ENCODE measurements at regions not wholly inside any gene's neighbourhood (a gene's known extent, or its start where the extent isn't known, plus 50 kb on each side); places are given as distances from the start of the nearest gene placed in this dataset.

DNA sequence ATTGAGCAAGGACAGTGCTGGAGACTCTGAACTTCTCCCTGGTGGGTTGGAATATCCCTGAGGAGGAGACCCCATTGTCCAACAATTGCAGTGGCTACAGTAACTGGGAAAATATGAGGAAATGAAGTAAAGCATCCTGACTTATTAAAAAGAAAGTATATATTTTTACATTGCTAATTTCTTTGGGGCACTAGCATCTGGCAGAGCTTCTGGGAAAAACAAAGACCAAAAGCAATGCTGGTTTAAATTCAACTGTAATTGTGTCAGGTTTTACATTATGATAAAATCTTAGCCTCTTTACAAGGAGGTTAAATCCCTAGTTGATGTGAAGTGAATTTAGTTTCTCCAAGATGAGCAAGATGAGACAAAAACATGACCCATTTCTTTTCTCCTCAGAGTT, 454.0 kb upstream of the RBMS3 start:
- H3K9ac ChIP-seq (ENCODE audit: low read length): no peak overlapping the region
- no peaks in the 10 kb centered on the region for H3K36me3 ChIP-seq (ENCODE audit: control insufficient read depth, low read depth, low read length)
- no peaks in the 10 kb centered on the region for H3K4me1 ChIP-seq (ENCODE audit: control insufficient read depth, low read depth, low read length)
- H3K9me3 ChIP-seq (ENCODE audit: control insufficient read depth, low read depth, low read length): no peaks in the 10 kb centered on the region
- no peak overlapping the region for H3K27ac ChIP-seq (ENCODE audit: low read length)
- H3K4me3 ChIP-seq (ENCODE audit: low read length): no peak overlapping the region
- no peaks in the 10 kb centered on the region for H3K27me3 ChIP-seq (ENCODE audit: control insufficient read depth, insufficient read depth, low read length)

DNA sequence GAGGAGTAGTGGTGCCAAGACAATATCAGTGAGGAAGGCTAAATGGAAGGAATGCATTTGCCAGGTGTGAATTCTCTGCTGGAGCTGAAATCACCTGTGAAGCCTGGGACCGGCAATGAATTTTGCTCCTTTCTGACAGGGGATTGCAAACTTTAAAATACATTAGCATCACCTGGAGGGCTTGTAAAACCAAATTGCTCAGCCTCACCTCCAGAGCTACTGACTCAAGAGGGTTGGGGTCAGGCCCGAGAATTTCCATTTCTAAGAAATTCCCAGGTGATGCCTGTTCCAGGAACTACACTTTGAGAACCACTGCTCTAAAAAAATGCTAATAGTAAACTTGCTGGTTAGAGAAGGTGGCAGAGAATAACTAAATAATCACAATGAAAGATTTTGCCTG, 445.6 kb upstream of the RBMS3 start:
- Histone ChIP-seq H3K4me3 (ENCODE audit: low read length) (no peak overlapping the region), H3K4me1 (ENCODE audit: control insufficient read depth, low read depth, low read length) (peaks cover 8% of the 10 kb centered on the region), H3K9me3 (ENCODE audit: control insufficient read depth, low read depth, low read length) (no peaks in the 10 kb centered on the region), H3K27me3 (ENCODE audit: control insufficient read depth, insufficient read depth, low read length) (no peaks in the 10 kb centered on the region), H3K9ac (ENCODE audit: low read length) (no peak overlapping the region), H3K36me3 (ENCODE audit: control insufficient read depth, low read depth, low read length) (no peaks in the 10 kb centered on the region), H3K27ac (ENCODE audit: low read length) (no peak overlapping the region)

DNA sequence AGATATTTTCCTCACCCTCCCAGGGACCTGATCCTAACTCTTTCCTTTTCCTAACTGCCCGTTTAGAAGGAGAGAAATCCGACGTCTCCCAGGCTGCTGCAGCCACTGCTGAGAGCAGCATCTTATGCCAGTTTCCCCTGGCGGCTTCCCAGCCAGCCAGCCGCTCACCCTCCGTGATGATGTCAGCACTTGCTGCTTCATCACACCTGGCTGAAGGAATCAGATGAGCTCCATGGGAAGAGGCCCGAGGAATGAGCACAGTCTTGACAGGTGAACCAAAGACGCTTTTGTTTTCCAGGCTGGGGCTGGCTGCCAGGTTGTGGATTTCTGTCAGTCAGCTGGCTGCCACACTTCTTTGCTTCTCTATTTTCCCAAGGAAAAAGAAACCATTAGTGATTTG, 445.1 kb upstream of the RBMS3 start:
- Histone ChIP-seq H3K4me1 (ENCODE audit: control insufficient read depth, low read depth, low read length) (peaks cover 8% of the 10 kb centered on the region), H3K4me3 (ENCODE audit: low read length) (no peak overlapping the region), H3K27ac (ENCODE audit: low read length) (no peak overlapping the region), H3K27me3 (ENCODE audit: control insufficient read depth, insufficient read depth, low read length) (no peaks in the 10 kb centered on the region), H3K9me3 (ENCODE audit: control insufficient read depth, low read depth, low read length) (no peaks in the 10 kb centered on the region), H3K9ac (ENCODE audit: low read length) (no peak overlapping the region), H3K36me3 (ENCODE audit: control insufficient read depth, low read depth, low read length) (no peaks in the 10 kb centered on the region)

DNA sequence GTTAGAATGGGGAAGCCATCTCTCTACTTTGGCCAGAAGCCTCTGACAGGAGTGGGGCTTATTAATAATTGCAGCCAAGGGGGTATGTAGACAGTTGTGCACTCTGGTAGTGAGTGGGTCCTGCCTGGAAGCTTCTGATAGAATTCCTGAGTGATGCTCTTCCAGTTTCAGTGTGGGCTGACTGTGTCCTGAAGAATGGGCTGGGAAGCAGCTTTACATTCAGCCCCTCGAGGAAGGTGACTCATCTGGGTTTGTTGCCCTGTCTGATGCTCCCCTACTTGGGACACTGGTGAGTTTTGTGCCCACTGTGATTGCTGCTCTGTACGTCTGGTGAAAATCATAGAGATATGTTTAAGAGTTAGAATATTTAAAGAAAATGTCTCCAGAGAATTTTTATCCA, 444.7 kb upstream of the RBMS3 start:
- H3K4me1 ChIP-seq (ENCODE audit: control insufficient read depth, low read depth, low read length): peaks cover 8% of the 10 kb centered on the region
- no peaks in the 10 kb centered on the region for H3K9me3 ChIP-seq (ENCODE audit: control insufficient read depth, low read depth, low read length)
- H3K36me3 ChIP-seq (ENCODE audit: control insufficient read depth, low read depth, low read length): no peaks in the 10 kb centered on the region
- no peak overlapping the region for H3K27ac ChIP-seq (ENCODE audit: low read length)
- no peak overlapping the region for H3K9ac ChIP-seq (ENCODE audit: low read length)
- no peak overlapping the region for H3K4me3 ChIP-seq (ENCODE audit: low read length)
- no peaks in the 10 kb centered on the region for H3K27me3 ChIP-seq (ENCODE audit: control insufficient read depth, insufficient read depth, low read length)

DNA sequence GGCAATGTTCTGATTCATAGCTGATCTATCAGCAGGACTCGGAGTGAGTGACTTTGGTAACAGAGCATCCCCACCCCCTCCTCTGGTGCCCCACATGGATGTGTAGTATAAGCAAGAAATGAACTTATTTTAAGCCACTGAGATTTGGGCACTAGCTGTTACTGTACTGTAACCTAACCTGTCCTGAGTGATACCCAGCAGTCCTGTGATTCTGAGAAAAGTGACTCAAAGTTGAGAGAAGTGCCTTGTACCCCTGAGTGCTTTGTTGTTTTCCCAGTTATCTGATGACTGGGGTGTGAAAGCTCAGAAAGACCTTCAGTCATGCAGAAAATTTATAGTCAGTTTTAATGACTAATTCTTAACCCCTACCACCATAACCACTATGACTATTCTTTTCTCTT, 439.9 kb upstream of the RBMS3 start:
- peaks cover 4% of the 10 kb centered on the region for H3K4me1 ChIP-seq (ENCODE audit: control insufficient read depth, low read depth, low read length)
- no peaks in the 10 kb centered on the region for H3K36me3 ChIP-seq (ENCODE audit: control insufficient read depth, low read depth, low read length)
- H3K9ac ChIP-seq (ENCODE audit: low read length): no peak overlapping the region
- no peaks in the 10 kb centered on the region for H3K27me3 ChIP-seq (ENCODE audit: control insufficient read depth, insufficient read depth, low read length)
- no peak overlapping the region for H3K4me3 ChIP-seq (ENCODE audit: low read length)
- H3K27ac ChIP-seq (ENCODE audit: low read length): no peak overlapping the region
- H3K9me3 ChIP-seq (ENCODE audit: control insufficient read depth, low read depth, low read length): no peaks in the 10 kb centered on the region

DNA sequence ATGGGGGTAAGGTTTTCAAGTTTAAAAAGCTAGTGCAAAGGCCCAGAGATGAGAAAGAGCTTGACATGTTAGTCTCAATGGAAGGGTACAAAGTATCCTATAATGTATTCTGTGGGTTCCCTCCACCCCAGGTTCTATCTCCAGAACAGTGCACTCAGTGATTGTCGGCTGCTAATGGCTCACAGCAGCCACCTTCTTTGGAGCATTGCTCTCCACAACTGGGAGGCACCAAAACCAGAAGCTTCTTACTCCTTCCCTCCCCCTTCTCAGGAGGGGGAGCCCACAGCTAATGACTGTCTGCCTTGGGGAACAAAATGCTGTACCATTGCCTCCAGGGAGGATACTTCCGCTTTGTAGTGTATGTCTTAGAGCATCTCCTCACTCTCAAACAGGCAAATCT, 439.4 kb upstream of the RBMS3 start:
- no peak overlapping the region for H3K4me3 ChIP-seq (ENCODE audit: low read length)
- H3K36me3 ChIP-seq (ENCODE audit: control insufficient read depth, low read depth, low read length): no peaks in the 10 kb centered on the region
- H3K27ac ChIP-seq (ENCODE audit: low read length): no peak overlapping the region
- H3K4me1 ChIP-seq (ENCODE audit: control insufficient read depth, low read depth, low read length): peaks cover 4% of the 10 kb centered on the region
- H3K27me3 ChIP-seq (ENCODE audit: control insufficient read depth, insufficient read depth, low read length): no peaks in the 10 kb centered on the region
- no peak overlapping the region for H3K9ac ChIP-seq (ENCODE audit: low read length)
- no peaks in the 10 kb centered on the region for H3K9me3 ChIP-seq (ENCODE audit: control insufficient read depth, low read depth, low read length)

DNA sequence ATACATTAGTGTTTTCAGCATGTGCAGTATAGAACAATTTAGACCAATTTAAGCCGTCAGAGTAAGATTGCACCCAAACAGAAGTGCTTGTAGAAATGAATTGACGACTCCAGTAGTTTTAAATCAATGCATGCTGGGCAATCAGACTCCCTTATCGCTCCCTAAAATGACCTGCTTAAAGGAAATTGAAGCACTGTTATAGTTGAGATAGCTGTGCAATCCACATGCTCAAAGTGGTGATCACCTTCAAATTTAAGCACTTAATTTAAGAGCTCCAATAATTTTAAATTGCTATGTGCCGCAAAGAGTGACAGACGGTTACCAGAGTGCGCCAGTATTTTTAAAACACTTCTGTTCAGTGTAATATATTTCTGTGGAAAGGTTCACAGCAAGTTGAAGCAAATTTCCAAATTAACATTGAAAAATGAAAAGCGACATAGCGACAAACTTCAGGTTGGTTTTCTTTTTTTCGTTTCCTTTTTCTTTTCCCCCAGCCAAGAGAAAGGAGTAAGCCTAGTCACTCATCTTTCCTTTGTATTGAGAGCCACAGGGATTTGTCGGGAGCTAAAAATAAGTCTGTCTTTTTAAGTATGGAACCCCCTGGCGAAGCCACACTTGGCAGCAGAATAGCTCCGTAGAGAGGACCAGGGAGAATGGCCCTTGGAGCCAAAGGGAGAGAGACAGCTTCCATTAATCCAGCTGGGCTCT, 436.4 kb upstream of the RBMS3 start:
- Histone ChIP-seq H3K4me3 (ENCODE audit: low read length) (no peak overlapping the region), H3K9ac (ENCODE audit: low read length) (no peak overlapping the region), H3K9me3 (ENCODE audit: control insufficient read depth, low read depth, low read length) (no peaks in the 10 kb centered on the region), H3K4me1 (ENCODE audit: control insufficient read depth, low read depth, low read length) (peaks cover 4% of the 10 kb centered on the region), H3K36me3 (ENCODE audit: control insufficient read depth, low read depth, low read length) (no peaks in the 10 kb centered on the region), H3K27me3 (ENCODE audit: control insufficient read depth, insufficient read depth, low read length) (no peaks in the 10 kb centered on the region), H3K27ac (ENCODE audit: low read length) (no peak overlapping the region)

DNA sequence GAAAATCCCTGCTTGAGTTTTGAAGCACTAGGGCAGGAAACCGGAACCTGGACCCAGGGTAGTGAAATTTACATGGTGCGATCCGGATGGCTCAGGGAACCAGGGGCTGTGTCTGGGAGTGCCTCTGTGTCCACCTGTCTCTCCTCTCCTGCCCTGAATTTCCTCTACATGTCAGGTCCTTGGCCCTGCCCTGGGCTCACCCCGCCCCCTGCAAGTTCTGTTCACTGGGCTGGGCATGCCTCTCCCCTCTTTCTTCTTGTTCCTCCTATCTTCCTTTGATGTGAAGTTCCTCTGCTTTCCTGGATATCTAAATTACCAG, 435.9 kb upstream of the RBMS3 start:
- Histone ChIP-seq H3K4me3 (ENCODE audit: low read length) (no peak overlapping the region), H3K27me3 (ENCODE audit: control insufficient read depth, insufficient read depth, low read length) (no peaks in the 10 kb centered on the region), H3K36me3 (ENCODE audit: control insufficient read depth, low read depth, low read length) (no peaks in the 10 kb centered on the region), H3K27ac (ENCODE audit: low read length) (no peak overlapping the region), H3K9me3 (ENCODE audit: control insufficient read depth, low read depth, low read length) (no peaks in the 10 kb centered on the region), H3K4me1 (ENCODE audit: control insufficient read depth, low read depth, low read length) (peaks cover 4% of the 10 kb centered on the region), H3K9ac (ENCODE audit: low read length) (no peak overlapping the region)

DNA sequence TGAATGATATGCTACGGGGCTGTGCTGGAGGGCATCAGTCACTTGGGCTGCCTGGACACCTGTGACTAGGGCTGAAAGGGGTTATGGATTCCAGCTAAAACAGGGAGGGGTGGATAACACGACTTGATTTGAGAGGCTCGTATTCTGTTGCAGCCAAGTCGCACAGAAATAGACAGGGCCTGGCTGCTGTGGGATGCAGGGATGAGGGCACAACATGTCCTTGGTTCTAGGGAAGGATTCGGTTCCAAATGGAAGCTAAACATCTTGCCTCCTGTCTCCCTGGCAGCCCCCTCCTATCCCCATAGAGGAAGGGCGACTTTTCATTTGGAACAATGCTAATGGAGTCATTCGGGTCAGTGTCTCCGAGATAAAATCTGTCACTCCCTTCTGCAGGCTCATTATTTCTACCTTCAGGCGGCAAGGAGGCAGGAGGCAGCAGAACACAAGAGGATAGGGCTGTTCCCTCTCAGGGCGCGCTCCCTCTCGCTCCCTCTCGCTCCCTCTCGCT, 433.8 kb upstream of the RBMS3 start:
- Histone ChIP-seq H3K9me3 (ENCODE audit: control insufficient read depth, low read depth, low read length) (no peaks in the 10 kb centered on the region), H3K36me3 (ENCODE audit: control insufficient read depth, low read depth, low read length) (no peaks in the 10 kb centered on the region), H3K4me1 (ENCODE audit: control insufficient read depth, low read depth, low read length) (peaks cover 4% of the 10 kb centered on the region), H3K9ac (ENCODE audit: low read length) (no peak overlapping the region), H3K4me3 (ENCODE audit: low read length) (no peak overlapping the region), H3K27me3 (ENCODE audit: control insufficient read depth, insufficient read depth, low read length) (no peaks in the 10 kb centered on the region), H3K27ac (ENCODE audit: low read length) (no peak overlapping the region)

DNA sequence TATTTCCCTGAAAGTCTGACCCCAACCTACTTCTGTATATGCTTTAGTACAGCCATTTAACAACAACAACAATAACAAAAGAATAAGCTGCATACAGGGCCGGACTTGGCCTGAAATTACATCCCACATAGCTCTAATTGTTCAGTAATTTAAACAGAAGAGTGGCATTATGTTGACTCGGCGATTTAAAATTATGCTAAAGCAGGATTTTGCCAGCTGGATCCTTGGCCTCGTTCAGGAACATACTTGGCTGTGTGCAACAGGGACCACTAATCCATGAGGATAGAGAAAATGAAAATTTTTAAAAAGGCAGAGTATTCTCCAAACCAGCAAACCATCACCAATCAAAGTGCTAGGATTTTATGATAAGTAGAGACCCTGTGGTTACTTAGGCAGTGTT, 433.1 kb upstream of the RBMS3 start:
- Histone ChIP-seq H3K27me3 (ENCODE audit: control insufficient read depth, insufficient read depth, low read length) (no peaks in the 10 kb centered on the region), H3K9ac (ENCODE audit: low read length) (no peak overlapping the region), H3K4me3 (ENCODE audit: low read length) (no peak overlapping the region), H3K36me3 (ENCODE audit: control insufficient read depth, low read depth, low read length) (no peaks in the 10 kb centered on the region), H3K4me1 (ENCODE audit: control insufficient read depth, low read depth, low read length) (peaks cover 4% of the 10 kb centered on the region), H3K9me3 (ENCODE audit: control insufficient read depth, low read depth, low read length) (no peaks in the 10 kb centered on the region), H3K27ac (ENCODE audit: low read length) (no peak overlapping the region)

DNA sequence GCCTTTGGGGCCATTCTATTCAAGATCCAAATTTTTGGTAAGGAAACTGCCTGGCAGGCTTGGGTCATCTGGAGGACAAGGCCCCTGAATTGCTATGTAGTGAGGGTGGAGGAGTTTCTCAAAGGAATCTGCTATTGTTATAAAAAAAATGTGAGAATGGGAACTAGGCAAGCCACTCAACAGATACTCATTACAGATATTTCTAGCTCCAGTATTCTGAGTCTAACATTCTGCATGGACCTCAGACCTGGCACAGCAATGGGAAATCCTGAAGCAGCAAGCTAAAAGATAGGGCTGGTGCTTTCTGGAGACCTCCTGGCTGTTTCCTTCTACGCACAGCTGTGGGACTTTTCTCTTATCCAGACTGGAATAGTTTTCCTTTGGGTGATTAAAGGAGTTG, 430.7 kb upstream of the RBMS3 start:
- H3K9ac ChIP-seq (ENCODE audit: low read length): no peak overlapping the region
- H3K9me3 ChIP-seq (ENCODE audit: control insufficient read depth, low read depth, low read length): no peaks in the 10 kb centered on the region
- no peak overlapping the region for H3K4me3 ChIP-seq (ENCODE audit: low read length)
- no peaks in the 10 kb centered on the region for H3K36me3 ChIP-seq (ENCODE audit: control insufficient read depth, low read depth, low read length)
- peaks cover 4% of the 10 kb centered on the region for H3K4me1 ChIP-seq (ENCODE audit: control insufficient read depth, low read depth, low read length)
- no peaks in the 10 kb centered on the region for H3K27me3 ChIP-seq (ENCODE audit: control insufficient read depth, insufficient read depth, low read length)
- no peak overlapping the region for H3K27ac ChIP-seq (ENCODE audit: low read length)

DNA sequence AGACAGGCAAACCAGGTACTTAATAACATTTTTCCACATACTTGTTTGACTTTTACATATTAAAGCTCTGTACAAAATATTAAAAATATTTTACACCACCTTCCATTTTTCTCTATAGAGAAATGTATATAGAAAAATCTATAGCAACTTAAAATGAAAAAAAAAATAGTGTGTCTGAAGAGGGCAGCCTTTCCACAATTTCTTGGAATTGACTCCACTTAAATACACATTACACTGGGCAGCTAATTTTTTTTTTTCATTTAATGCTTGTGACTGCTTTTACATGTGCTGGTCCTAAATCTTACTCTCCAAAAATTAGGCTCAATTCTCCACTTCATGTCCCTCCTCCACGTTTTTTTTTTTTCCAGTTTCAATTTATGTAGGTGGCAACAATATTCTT, 427.0 kb upstream of the RBMS3 start:
- H3K4me1 ChIP-seq (ENCODE audit: control insufficient read depth, low read depth, low read length): no peaks in the 10 kb centered on the region
- H3K36me3 ChIP-seq (ENCODE audit: control insufficient read depth, low read depth, low read length): no peaks in the 10 kb centered on the region
- H3K9ac ChIP-seq (ENCODE audit: low read length): no peak overlapping the region
- H3K4me3 ChIP-seq (ENCODE audit: low read length): no peak overlapping the region
- no peaks in the 10 kb centered on the region for H3K9me3 ChIP-seq (ENCODE audit: control insufficient read depth, low read depth, low read length)
- H3K27me3 ChIP-seq (ENCODE audit: control insufficient read depth, insufficient read depth, low read length): no peaks in the 10 kb centered on the region
- no peak overlapping the region for H3K27ac ChIP-seq (ENCODE audit: low read length)
